Tibial artery (tissue), 4 donors: ENCODE measurements at regions not wholly inside any gene's neighbourhood (a gene's known extent, or its start where the extent isn't known, plus 50 kb on each side); places are given as distances from the start of the nearest gene placed in this dataset.

Source experiments
- DNase-seq, 2 donors: peaks; one replicate each; pipeline ENCODE4 v3.0.0-alpha.2; 2019
- H3K27ac ChIP-seq, 2 donors: fragments of 200-600 bp; sonication (generic) in 1 of 2; 1 replicate in 1 of 2; 2 replicates in 1 of 2; pipeline ENCODE4 v1.5.1; 2018 to 2019; ENCODE audit warnings: mild to moderate bottlenecking in 1 of 2
- H3K27me3 ChIP-seq, 2 donors: fragments of 200-600 bp; sonication (generic) in 1 of 2; one replicate each; pipeline versions ENCODE4 v1.5.1 to v1.6.0; 2016 to 2019
- H3K36me3 ChIP-seq, 3 donors: fragments of 200-600 bp; sonication (generic) in 2 of 3; one replicate each; pipeline ENCODE4 v1.5.1; 2016 to 2019; ENCODE audit warnings: mild to moderate bottlenecking in 2 of 3
- H3K4me1 ChIP-seq, 4 donors: fragments of 200-600 bp; sonication (generic) in 2 of 4; 1 replicate in 3 of 4; 2 replicates in 1 of 4; pipeline ENCODE4 v1.5.1; 2016 to 2019
- H3K4me3 ChIP-seq, 2 donors: fragments of 200-600 bp; sonication (generic) in 1 of 2; 1 replicate in 1 of 2; 2 replicates in 1 of 2; pipeline ENCODE4 v1.5.1; 2018 to 2019; ENCODE audit warnings: mild to moderate bottlenecking in 2 of 2
- H3K9me3 ChIP-seq, 3 donors: fragments of 200-600 bp; sonication (generic) in 1 of 3; one replicate each; pipeline ENCODE4 v1.5.1; 2016 to 2019
- intact Hi-C: fragments of 100-400 bp; cut with DNase I; formaldehyde crosslinking; loops from one replicate; pipeline ENCODE4 v1.15.0; 2023; ENCODE audit warnings: low total_unique reads
- TF ChIP-seq, protein P1 (sequence below), 2 experiments: fragments of 200-600 bp in 1 of 2; fragments of 450-650 bp in 1 of 2; IDR thresholded peaks; one replicate each; pipeline ENCODE4 v1.5.1; 2017 to 2019; ENCODE audit warnings: antibody characterized with exemption in 2 of 2, mild to moderate bottlenecking in 1 of 2, moderate library complexity in 1 of 2

DNA sequence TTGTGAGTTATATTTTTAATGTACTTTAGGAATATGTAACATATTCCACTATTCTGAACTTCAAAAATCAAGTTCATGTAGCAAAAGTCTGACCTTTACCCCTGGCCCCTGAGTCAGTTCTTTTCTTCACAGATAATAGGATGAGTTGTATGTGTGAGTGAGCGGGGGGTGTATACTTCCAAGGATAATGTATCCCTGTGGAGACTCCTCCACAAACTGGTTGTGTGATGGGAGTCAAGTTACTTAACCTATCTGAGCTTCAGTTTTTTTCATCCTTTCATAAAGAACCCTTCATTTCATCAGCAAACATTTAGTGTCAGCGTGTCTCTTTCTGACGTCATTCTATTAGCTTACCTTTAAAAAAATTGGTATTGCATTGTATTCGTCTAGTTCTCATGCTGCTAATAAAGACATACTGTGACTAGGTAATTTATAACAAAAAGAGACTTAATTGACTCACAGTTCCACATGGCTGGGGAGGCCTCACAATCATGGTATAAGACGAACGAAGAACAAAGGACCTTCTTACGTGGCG lies 288.1 kb upstream of the GPC6 start:
- H3K9me3 ChIP-seq = no peaks in the 10 kb centered on the region
- TF ChIP-seq, protein P1, sequence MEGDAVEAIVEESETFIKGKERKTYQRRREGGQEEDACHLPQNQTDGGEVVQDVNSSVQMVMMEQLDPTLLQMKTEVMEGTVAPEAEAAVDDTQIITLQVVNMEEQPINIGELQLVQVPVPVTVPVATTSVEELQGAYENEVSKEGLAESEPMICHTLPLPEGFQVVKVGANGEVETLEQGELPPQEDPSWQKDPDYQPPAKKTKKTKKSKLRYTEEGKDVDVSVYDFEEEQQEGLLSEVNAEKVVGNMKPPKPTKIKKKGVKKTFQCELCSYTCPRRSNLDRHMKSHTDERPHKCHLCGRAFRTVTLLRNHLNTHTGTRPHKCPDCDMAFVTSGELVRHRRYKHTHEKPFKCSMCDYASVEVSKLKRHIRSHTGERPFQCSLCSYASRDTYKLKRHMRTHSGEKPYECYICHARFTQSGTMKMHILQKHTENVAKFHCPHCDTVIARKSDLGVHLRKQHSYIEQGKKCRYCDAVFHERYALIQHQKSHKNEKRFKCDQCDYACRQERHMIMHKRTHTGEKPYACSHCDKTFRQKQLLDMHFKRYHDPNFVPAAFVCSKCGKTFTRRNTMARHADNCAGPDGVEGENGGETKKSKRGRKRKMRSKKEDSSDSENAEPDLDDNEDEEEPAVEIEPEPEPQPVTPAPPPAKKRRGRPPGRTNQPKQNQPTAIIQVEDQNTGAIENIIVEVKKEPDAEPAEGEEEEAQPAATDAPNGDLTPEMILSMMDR (IDR thresholded peaks at IDR 0.05) = no peak
- H3K36me3 ChIP-seq = no peaks in the 10 kb centered on the region
- no peak for DNase-seq
- peaks cover 0 to 24% (median 3%) of the 10 kb centered on the region in 4 donors for H3K4me1 ChIP-seq
- no peak overlapping the region for H3K27ac ChIP-seq
- no peaks in the 10 kb centered on the region for H3K27me3 ChIP-seq
- intact Hi-C loops = no loop called here
- H3K4me3 ChIP-seq = no peak overlapping the region

DNA sequence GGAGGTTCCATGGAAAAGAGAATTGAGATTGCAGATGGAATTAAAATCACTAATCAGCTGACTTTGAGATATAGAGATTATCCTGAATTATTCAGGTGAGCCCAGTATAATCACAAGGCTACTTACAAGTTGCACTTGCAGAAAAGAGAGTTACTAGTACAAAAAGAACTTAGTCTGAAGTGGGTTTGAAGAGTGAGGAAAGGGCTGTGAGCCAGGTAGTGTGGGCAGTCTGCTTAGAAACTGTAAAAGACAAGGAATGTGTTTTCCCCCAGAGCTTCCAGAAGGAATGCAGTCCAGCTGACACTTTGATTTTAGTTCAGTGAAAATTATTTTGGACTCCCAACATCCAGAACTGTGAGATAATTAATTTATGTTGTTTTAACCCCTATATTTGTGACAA lies 285.4 kb upstream of the GPC6 start:
- no peak overlapping the region for H3K4me3 ChIP-seq
- H3K27me3 ChIP-seq = no peaks in the 10 kb centered on the region
- H3K27ac ChIP-seq = no peak overlapping the region
- peaks cover 0 to 19% (median 3%) of the 10 kb centered on the region in 4 donors for H3K4me1 ChIP-seq
- DNase-seq = no peak
- TF ChIP-seq, protein P1 (IDR thresholded peaks at IDR 0.05) = no peak
- H3K9me3 ChIP-seq = no peaks in the 10 kb centered on the region
- intact Hi-C loops = loop anchor here (5.0 kb wide), 1 partner anchor 1681 kb away; no protein-coding TSS in a partner anchor
- H3K36me3 ChIP-seq = no peaks in the 10 kb centered on the region

DNA sequence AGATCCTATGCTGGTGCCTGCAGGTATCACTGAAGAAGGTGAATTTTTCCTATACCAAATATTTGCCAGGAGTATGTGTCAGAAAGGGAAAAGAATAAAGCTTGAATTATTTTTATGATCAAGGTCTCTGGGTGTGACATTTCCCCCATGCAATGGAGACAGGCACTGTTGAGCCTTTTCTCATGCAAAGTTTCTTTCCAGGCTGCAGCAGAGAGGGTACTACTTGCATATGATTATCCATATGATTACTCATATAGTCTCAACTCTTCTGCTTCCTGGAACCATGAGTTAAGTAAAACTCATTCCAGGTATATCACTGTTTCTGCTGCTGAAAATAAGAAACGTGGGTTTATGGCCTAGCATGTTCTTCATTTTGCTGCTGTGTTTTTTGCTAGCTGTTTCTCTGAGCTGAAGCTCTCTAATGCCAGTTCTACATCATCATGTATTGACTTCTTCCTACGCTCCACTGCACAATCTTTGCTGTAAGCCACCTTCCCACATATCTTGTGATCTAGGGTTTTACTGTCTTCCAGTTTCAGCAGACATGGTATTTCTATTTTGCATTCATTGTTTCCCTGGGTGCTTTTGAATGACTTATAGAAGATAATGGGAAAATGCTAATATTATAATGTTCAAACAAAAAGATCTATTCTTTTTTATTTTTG lies 278.7 kb upstream of the GPC6 start:
- Histone ChIP-seq H3K9me3 (no peaks in the 10 kb centered on the region), H3K27me3 (no peaks in the 10 kb centered on the region), H3K4me1 (no peaks in the 10 kb centered on the region), H3K36me3 (no peaks in the 10 kb centered on the region), H3K27ac (no peak overlapping the region), H3K4me3 (no peak overlapping the region)
- DNase-seq = no peak
- intact Hi-C loops = no loop called here
- TF ChIP-seq, protein P1 (IDR thresholded peaks at IDR 0.05) = no peak

DNA sequence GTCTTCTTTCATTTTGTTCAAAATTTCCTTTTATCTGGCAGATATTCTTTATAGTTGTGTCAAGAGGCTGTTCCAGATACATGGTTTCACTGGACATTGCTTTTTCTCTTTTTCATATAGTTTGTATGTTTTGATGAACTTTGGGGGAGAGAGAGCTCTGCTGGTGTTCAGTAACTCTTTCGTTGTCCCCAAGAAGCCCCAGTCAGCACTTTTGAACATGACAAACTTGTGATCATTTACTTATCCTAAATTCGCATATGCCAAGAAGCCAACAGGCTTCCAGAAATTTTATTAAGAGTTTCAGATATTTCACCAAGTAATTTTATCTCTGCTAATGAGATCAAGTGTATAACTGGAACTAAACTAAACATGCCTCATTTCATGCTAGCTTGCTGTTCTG lies 275.8 kb upstream of the GPC6 start:
- Histone ChIP-seq H3K27ac (no peak overlapping the region), H3K36me3 (no peaks in the 10 kb centered on the region)
- TF ChIP-seq, protein P1 (IDR thresholded peaks at IDR 0.05) = no peak

DNA sequence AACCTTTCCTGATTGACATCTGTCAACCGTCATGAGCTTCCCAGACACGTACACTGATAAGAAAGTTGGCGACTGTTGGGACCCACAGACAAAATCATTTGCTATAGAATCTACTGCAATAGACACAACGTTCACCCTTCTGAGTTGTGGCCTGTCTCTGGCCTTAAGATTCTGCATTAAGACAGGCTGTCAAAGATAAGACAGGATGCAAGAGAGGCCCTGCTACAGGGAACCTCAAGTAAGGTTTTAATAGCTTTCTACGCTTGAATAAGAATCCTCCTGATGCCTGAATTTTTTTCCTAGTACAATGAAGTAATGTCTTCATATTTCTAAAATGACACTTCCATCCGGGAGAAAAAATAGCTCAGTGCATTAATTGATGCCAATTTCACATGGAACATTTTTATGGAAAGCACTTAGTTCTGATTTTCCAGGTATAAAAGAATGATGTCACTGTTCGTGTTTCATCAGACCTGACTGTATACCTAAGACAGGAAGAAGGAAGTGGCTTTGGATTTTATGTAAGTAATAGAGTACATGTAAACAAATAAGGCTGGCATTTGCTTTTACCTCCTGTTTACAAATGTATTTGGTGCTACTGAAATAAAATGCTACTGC lies 275.2 kb upstream of the GPC6 start:
- Histone ChIP-seq H3K4me3 (no peak overlapping the region), H3K36me3 (no peaks in the 10 kb centered on the region), H3K4me1 (no peaks in the 10 kb centered on the region), H3K9me3 (no peaks in the 10 kb centered on the region), H3K27ac (no peak overlapping the region), H3K27me3 (no peaks in the 10 kb centered on the region)
- TF ChIP-seq, protein P1 (IDR thresholded peaks at IDR 0.05) = no peak
- DNase-seq = no peak
- intact Hi-C loops = no loop called here

More for the DNA sequence above, 275.8 kb upstream of the GPC6 start:
- Histone ChIP-seq H3K4me3 (no peak overlapping the region), H3K9me3 (no peaks in the 10 kb centered on the region), H3K4me1 (no peaks in the 10 kb centered on the region), H3K27me3 (no peaks in the 10 kb centered on the region)
- intact Hi-C loops = no loop called here
- no peak for DNase-seq
